GM19351 (cell line): ENCODE measurements at regions not wholly inside any gene's neighbourhood (a gene's known extent, or its start where the extent isn't known, plus 50 kb on each side); places are given as distances from the start of the nearest gene placed in this dataset.
"Not testable (repeated sequence)": the region's sequence is repeated elsewhere in the genome, so short reads cannot be mapped to it uniquely, and the experiment has no call there.

Source experiments
- ATAC-seq: cut with Tn5 transposase; IDR thresholded peaks from one replicate; pipeline ENCODE4 v1.9.1; 2021; ENCODE audit warnings: mild to moderate bottlenecking, moderate library complexity; ENCODE audit not compliant: unreplicated experiment

DNA sequence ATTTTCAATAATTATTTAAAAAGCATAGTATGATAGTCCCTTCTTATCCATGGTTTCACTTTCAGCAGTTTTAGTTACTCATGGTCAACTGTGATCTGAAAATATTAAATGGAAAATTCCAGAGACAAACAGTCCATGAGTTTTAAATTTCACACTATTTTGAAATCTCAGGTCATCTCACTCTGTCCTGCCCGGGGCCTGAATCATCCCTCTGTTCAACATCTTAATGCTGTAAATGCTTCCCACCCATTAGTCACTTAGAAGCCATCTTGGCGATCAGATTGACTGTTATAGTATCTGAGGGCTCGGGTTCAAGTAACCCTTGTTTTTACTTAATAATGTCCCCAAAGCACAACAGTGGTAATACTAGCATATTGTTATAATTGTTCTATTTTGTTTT is 1509.3 kb downstream of the FAM181B start:
- no peak for ATAC-seq

GRCh38 chr11:81222491-81222890 is 1511.2 kb downstream of the FAM181B start:
- ATAC-seq = no peak

- no peak for ATAC-seq
Measured at GRCh38 chr11:81220146-81220895, 1513.3 kb downstream of the FAM181B start.

- ATAC-seq = no peak
Measured at GRCh38 chr11:81219661-81220060, 1514.0 kb downstream of the FAM181B start.

DNA sequence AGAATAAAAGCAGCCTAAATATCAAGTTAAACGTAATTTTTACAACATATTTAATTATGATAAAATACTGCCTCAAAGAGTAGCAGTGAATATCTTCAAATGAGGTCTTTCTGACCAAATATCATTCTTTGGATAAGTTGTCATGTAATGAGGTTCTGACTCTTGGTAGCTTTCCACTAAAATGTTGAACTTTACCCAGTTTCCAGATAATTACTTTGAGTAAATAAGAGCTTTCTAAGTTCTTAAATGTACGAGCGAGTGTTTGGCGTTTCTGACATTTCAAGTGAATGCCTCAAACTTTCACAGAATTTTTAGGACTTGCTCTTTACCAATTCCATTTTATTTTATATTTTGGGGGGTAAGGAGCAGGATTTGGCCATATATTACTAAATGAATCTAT is 1515.2 kb downstream of the FAM181B start:
- no peak for ATAC-seq

DNA sequence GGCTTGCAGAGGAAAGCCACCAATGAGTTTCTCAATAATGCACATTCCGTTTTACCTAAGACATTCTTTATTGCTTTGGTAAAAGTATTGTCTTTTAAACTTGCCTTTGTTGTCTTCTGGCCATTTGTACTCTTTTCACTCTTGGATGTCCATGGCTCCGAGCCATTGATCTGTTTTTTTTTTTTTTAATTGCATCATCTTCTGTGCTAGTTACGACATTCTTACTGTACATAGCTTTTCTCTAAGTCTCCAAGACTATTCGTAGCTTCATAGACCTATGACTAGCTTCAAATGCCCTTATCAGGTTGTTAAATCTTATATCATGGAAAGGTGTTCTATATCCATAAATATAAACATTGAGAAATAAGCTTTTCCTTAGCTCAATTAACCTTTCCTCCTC is 1522.6 kb downstream of the FAM181B start:
- ATAC-seq = no peak

GRCh38 chr11:81207421-81208054 is 1526.1 kb downstream of the FAM181B start:
- no peak for ATAC-seq

- ATAC-seq = no peak
Measured at GRCh38 chr11:81203876-81204275, 1529.8 kb downstream of the FAM181B start.

DNA sequence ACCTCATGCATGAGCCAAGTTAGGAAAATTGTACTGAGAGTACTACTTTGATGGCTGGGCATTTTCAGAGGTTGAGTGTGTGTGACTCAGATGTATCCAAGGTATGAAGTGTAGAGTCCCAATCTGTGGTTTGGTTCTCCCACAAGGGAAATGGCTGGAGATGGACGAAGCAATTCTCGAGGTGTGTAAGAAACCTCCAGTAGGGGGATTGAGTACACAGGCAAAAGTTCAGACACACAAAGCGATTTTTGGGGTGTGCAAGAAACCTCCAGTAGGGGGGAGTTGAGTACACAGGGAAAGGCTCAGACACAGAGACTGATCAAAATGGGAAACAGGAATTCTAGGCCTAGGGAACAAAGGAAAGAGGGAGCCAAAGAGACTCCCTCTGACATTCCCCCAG is 1536.3 kb downstream of the FAM181B start:
- ATAC-seq = no peak

DNA sequence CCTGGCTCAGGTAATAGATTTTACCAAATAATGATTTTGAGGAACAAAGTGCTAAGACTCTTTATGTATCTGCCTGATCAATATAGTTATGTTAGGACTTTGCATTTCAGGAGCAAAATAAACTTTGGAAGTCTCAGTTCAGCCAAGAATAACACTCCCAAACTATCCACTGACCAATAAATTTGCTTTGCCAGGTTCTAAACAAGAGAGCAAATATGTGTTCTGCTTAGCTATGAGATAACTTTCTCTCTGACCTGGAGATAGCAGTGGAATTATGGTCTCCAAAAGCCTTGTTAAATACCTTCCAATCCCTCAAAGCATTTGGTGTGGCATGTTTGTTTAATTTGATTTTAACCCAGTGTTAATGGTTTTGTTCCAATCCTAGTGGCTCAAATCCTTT is 1541.1 kb downstream of the FAM181B start:
- ATAC-seq = no peak

- ATAC-seq = no peak
Measured at GRCh38 chr11:81190546-81190945, 1543.1 kb downstream of the FAM181B start.

GRCh38 chr11:81187033-81187432 is 1546.6 kb downstream of the FAM181B start:
- ATAC-seq = not testable (repeated sequence)

- no peak for ATAC-seq
Measured at GRCh38 chr11:81174646-81175330, 1558.9 kb downstream of the FAM181B start.

- ATAC-seq = no peak
Measured at GRCh38 chr11:81165164-81165563, 1568.5 kb downstream of the FAM181B start.

DNA sequence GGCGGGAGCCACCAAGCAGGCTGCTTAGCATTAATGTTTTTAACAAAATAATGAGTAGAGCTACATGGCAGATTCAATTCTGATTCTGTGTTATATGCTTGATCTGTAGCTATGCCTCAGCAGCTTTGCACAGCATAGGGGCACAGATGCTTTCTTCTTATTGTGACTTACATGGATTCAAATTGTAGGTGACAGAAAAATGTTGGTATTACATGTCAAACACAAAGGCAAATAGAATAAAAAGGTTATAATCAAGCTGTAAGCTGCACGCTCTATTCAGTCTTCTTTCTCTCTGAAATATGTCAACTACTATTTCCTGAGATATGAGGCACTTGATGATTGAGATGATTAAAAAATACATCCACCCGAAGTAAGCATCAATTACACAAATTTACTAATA is 1573.8 kb downstream of the FAM181B start:
- ATAC-seq = no peak

- no peak for ATAC-seq
Measured at GRCh38 chr11:81135570-81135969, 1598.1 kb downstream of the FAM181B start.

DNA sequence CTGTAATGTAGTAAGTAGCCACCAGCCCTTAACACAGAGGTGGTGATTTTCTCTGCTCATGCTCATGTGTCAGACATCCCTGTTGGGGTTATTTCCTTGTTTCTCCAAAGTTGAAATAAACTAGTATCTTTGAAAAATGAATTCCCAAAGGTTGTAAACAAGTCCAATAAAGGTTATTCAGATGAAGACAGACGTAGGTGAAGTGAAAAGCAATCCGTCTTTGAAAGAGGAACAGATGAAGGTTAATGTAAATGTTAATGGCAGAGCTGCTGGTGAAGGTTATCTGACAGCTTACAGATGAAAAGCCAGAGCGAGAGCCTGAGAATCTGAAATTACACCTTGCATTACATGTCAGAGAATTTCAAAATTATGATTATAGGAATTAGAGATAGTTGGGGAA is 1604.0 kb downstream of the FAM181B start:
- ATAC-seq = no peak

GRCh38 chr11:81112718-81113117 is 1620.9 kb downstream of the FAM181B start:
- ATAC-seq = no peak

DNA sequence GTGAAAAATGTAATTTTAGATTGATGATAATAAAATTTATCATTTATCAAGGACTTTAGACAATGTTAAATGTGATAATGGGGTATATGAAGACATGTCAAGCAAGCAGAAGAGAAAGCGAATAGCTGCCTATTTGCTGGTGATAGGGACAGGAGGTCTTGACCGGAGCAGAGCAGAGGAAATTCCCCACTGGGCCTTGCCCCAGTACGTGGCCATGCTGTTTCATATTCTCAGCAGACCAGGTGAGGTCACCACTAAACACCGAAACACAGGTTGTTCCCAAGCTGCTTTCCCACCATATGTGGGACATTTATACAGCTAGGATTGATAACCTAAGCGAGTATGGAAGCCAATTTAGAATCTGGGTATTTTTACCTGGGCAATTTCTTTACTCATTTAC is 1629.6 kb downstream of the FAM181B start:
- no peak for ATAC-seq

- ATAC-seq = no peak
Measured at GRCh38 chr11:81098471-81098870, 1635.2 kb downstream of the FAM181B start.

DNA sequence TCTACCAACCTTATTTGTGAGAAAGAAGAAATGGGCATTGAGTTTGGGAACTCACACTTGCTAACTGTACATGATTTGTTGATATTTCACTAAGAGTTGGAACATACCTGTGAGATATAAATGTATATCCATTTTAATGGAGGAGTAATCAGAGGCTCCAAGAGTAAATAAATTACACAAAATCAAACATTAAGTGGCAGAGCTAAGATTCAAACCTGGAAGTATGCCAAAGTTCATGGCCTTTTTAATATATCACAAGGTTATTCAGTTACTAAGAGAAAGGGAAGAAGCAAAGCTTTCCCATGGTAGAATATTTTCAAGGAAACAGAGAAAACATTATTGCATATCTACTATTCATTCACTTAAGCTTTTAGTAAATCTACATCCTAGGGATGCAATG is 1641.1 kb downstream of the FAM181B start:
- no peak for ATAC-seq

- no peak for ATAC-seq
Measured at GRCh38 chr11:81089242-81089641, 1644.4 kb downstream of the FAM181B start.
